ENCODE measurements at regions not wholly inside any gene's neighbourhood (a gene's known extent, or its start where the extent isn't known, plus 50 kb on each side); places are given as distances from the start of the nearest gene placed in this dataset.

- DNase-seq = no peak
- WGBS, 3 donors = 64 to 90% (median 71%) methylated on average over 2 of the region's 2 CpGs
- H3K4me1 ChIP-seq (ENCODE audit: insufficient read depth) = no peaks in the 10 kb centered on the region
Observed at GRCh38 chr14:37729218-37729617, 133.8 kb downstream of the TTC6 start.

GRCh38 chr14:37731094-37731493, 135.7 kb downstream of the TTC6 start:
- DNase-seq = no peak
- Histone ChIP-seq H3K27ac (no peak overlapping the region), H3K4me1 (ENCODE audit: insufficient read depth) (no peaks in the 10 kb centered on the region), H3K9me3 (no peaks in the 10 kb centered on the region), H3K4me3 (no peak overlapping the region), H3K27me3 (no peaks in the 10 kb centered on the region), H3K36me3 (no peaks in the 10 kb centered on the region)
- 52 to 54% (median 54%) methylated on average over 4 of the region's 4 CpGs for WGBS, 3 donors
- TF ChIP-seq POLR2A (IDR thresholded peaks at IDR 0.05) = no peak
- TF ChIP-seq EP300 (IDR thresholded peaks at IDR 0.05) = no peak
- no peak for TF ChIP-seq CTCF (IDR thresholded peaks at IDR 0.05)
- intact Hi-C loops (cut with DNase I) = no loop called here

More at GRCh38 chr14:37729218-37729617, 133.8 kb downstream of the TTC6 start:
- H3K27me3 ChIP-seq = no peaks in the 10 kb centered on the region
- H3K36me3 ChIP-seq = no peaks in the 10 kb centered on the region
- H3K9me3 ChIP-seq = no peaks in the 10 kb centered on the region
- H3K27ac ChIP-seq = no peak overlapping the region
- TF ChIP-seq EP300 (IDR thresholded peaks at IDR 0.05) (no peak), POLR2A (IDR thresholded peaks at IDR 0.05) (no peak), CTCF (IDR thresholded peaks at IDR 0.05) (no peak)
- intact Hi-C loops (cut with DNase I) = no loop called here
- no peak overlapping the region for H3K4me3 ChIP-seq

- Histone ChIP-seq H3K9me3 (no peaks in the 10 kb centered on the region), H3K27ac (no peak overlapping the region), H3K27me3 (no peaks in the 10 kb centered on the region), H3K4me1 (ENCODE audit: insufficient read depth) (no peaks in the 10 kb centered on the region), H3K36me3 (no peaks in the 10 kb centered on the region), H3K4me3 (no peak overlapping the region)
- intact Hi-C loops (cut with DNase I) = no loop called here
- WGBS, 3 donors = 66 to 80% (median 76%) methylated on average over 2 of the region's 2 CpGs
- no peak for DNase-seq
- no peak for TF ChIP-seq CTCF (IDR thresholded peaks at IDR 0.05)
- no peak for TF ChIP-seq POLR2A (IDR thresholded peaks at IDR 0.05)
Observed at GRCh38 chr14:37745657-37746056, 150.2 kb downstream of the TTC6 start.

- no peaks in the 10 kb centered on the region for H3K36me3 ChIP-seq
- intact Hi-C loops (cut with DNase I) = no loop called here
- H3K4me3 ChIP-seq = no peak overlapping the region
- no peaks in the 10 kb centered on the region for H3K4me1 ChIP-seq (ENCODE audit: insufficient read depth)
- 74 to 81% (median 78%) methylated on average over 1 of the region's 1 CpG for WGBS, 3 donors
- no peaks in the 10 kb centered on the region for H3K9me3 ChIP-seq
- TF ChIP-seq POLR2A (IDR thresholded peaks at IDR 0.05) = no peak
- no peak for TF ChIP-seq CTCF (IDR thresholded peaks at IDR 0.05)
- no peak for TF ChIP-seq EP300 (IDR thresholded peaks at IDR 0.05)
- no peaks in the 10 kb centered on the region for H3K27me3 ChIP-seq
- no peak overlapping the region for H3K27ac ChIP-seq
- DNase-seq = no peak
Observed at GRCh38 chr14:37746140-37746832, 150.9 kb downstream of the TTC6 start.

All from ovary (tissue), 7 donors.